Midbrain (tissue), 1 donor: ENCODE measurements at regions not wholly inside any gene's neighbourhood (a gene's known extent, or its start where the extent isn't known, plus 50 kb on each side); places are given as distances from the start of the nearest gene placed in this dataset.

Experiments
- DNase-seq: peaks from one replicate; lab custom pipeline; 2025; lab: John Stamatoyannopoulos, UW

DNA sequence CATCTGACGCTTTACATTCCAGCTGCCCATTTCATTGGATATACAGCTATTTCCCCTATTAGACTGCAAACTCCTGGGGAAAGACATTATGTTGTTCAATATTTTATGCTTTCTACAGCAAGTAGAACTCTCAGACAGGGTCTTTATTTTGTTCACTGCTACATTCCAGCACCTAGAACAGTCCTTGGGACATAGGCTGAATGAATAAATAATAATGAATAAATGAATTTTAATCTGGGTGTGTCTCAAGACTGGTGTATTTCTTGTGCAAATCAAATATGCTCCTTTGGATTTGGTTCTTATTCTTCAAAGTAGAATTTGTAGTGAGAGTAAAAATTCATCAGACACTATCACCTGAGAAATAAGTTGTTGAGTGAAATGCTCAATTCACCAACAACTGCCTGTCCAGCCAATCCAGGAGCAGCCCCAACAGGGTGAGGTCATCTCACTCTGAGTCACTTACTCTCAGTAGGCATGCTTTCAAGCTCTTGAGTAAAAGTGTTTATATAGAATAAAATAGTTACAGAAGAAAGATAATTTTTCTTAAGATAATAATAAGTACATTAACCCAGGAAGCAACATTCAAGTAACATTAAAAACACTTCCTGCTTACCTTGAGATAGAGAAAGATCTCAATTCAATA is 287.5 kb upstream of the NPVF start:
- no peak for DNase-seq

DNA sequence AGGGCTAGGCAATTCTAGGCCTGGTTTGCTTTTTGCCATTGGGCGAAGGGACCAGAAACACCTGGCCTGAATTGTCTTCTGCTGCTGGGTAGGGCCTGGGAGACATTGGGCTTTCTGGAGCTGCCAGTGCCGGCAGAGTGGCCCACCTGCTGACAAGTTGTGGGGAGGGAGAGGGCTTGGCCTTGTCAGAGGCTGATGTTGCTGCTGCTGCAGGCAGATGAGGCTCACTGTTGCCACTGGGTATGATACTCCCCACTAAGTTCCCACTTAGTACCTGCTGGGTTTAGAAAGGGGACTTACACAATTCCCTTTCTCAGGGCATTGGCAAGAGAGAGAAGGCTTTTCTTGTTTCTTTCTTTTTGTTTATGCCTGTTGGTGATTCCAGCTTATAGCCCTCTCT is 289.6 kb upstream of the NPVF start:
- DNase-seq = no peak

DNA sequence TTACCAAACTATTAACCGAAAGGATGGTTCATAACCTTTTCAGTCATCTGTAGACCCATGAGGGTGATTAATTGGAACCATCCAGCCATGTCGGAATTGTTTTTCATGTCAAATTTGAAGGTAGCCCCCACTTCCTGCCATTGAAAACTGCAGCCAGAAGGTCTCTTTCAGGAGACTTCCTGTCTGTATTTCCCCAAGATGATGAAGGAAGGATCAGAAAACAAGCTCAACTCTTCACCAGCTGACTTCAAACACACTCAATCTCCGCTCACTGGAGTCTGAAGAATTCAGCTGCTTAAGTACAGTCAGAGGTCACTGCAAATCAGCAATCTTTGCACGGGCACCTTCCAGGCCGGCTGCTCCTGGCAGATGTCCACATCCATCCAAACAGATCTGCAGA is 291.7 kb upstream of the NPVF start:
- no peak for DNase-seq

DNA sequence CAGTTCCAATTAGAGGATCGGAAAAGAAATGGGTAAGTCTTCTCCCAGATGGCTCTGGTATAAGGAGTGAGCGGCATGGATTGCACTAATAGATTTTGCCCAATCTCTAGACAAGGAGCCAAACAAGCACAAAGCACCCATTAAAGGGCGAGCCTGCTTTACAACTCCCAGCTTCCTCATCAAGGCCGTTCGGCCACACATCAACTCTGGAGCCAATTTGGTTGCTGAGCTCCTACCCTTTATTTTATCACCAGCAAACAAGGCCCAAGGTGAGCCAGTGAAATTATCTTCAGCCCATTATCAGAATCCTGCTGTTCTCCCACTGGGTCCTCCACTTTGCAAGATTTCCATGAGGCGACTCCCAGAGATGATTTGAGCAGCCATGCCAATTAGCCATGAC is 292.2 kb upstream of the NPVF start:
- DNase-seq = no peak

DNA sequence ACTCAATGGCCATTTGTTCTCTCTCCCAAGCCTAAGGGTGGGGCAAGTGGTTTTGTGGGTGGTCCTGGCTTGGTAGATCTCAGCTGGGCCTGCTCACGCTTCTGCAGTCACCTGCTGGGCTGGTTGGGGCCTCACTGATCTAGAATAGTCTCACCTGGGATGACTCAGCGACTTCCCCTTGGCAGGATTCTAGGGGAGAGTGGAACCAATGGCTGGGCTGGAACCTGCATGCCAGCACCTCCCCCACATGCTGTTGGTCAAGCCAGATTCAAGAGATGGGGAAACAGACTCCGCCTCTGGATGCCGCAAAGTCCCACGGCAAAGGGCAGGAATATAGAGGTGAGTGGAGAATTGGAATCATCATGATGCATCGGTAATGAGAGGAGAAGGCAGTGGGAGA is 292.9 kb upstream of the NPVF start:
- no peak for DNase-seq

DNA sequence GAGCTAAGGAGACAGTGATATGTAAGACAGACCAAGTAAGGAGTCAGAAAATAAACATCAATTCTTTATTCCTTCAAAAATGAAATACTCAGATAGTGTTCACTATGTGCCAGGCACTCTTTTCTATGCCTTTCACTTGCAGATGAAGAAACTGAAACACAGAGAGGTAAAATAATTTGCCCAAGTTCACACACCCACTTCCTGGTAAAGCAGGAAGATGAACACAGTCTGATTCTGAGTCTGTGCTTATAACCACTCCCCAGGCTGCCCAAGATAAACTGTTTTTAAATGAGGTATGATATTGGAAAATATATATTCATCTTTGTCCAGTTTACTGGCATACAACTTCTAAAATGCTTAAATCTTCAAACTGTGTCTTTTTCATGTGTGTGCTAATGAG is 294.4 kb upstream of the NPVF start:
- DNase-seq = no peak

DNA sequence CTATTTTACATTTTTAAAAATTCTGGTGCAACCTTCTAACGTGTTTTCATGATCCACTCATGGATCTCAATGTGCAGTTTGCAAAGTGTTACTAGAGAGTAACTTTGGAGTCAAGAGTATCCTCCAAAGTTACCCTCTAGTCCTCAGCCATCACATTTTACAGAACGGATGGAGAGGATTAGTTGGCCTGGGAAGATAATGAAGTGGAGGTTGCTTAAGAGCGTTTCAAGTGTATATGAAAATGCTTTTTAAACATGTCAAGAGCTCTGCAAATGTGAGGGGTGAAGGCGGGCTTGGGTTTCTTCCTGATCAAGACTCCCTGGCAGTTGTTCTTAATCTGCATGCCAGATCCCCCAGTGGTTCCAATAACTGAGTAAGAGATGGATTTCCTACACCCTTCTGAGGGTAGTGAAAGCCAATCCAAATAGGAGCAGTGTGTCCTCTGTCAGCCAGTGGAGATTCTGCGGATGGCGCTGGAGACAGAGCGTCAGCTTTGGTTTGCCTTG is 299.4 kb upstream of the NPVF start:
- no peak for DNase-seq

DNA sequence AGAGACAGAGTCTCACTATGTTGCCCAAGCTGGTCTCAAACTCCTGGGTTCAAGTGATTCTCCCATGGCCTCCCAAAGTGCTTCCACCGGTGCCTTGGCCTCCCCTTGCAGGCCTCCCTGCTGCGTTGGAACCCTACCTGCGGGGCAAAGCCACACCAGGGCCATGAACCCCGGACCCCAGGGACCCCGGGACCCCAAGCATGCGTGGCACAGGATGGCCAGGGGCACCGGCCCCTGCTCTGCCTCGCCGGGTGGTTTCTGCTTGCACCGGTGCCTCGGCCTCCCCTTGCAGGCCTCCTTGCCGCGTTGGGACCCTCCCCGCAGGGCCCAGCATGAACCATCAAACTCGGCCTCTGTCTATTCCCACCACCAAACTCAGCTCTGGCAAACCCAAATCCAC is 301.0 kb upstream of the NPVF start:
- no peak for DNase-seq

DNA sequence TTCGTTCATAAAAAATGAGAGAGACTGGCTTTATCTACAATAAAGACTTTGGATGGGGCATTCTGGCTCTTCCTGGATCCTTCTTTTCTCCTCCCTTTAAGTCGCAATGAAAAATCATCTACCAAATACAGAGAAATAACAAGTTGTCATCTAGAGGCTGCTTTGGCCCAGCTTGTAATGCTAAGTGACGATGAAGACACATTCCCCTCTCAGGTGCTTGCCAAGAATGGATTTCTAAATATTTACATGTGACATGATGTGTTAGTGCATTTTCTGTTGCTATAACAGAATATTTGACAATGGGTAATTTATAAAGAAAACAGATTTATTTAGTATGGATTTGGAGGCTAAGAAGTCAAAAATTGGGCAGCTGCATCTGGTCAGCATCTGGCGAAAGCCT is 308.6 kb upstream of the NPVF start:
- DNase-seq = no peak

DNA sequence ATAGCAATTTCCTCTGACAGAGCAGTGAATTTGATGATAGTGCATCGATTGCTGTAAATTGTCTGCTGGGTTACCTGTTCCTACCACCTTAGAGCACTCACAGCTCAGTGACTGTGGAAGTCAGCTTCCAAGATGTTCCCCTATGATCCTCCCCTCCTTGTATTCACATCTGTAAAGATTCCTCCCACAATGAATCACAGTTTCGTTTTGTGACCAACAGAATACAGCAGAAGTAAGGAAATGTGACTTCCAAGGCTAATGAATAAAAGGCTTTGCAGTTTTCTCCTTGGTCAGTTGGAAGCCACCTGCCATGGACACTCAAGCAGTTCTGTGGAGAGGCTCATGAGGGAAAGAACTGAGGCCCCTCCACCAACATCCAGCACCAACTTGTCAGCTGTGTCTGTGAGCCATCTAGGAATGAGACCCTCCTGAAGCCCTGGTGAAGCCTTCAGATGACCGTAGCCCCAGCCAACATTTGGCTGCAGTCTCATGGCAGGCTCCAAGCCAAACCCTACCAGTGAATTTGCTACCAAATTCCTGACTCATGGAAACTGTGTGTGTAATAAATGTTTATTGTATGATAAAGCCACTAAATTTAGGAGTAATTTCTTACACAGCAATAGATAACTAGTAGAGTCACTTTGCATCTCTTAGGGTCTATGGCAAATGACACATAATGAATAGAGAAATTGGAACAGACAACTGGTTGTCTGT is 309.5 kb upstream of the NPVF start:
- DNase-seq = no peak

DNA sequence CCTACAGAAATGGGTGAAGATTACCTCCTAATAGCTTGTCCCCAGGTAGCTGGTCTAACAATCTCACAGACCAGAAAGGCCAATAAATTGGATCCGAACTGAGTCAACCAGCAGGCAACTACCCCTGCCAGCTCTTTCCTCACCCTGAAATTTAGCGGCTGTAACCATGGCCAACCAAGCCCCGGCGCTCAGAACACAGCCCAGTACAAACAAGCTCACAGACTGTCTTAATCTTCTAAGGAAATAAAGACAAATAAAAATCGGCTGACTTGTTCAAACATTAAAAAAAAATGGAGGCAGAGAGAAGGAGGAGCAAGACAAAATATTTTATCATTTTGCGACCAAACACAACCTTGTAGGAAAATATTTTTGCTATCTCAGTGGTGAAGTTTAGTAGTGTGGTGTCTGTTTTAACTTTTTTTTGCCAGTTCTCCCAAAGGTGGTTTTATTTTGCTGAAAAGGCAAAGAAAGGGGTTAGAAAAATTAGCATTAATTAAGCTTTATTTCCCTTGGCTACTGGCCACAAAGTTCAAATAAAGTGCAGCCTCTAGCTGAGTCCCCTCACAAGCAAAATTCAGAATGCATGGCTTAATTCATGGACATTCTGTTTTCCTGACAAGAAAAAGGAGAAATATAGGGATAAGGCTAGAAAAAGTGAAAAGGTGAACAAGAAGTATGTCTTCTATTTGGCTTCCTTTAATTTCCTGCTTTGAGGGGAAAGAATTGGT is 313.0 kb upstream of the NPVF start:
- no peak for DNase-seq

DNA sequence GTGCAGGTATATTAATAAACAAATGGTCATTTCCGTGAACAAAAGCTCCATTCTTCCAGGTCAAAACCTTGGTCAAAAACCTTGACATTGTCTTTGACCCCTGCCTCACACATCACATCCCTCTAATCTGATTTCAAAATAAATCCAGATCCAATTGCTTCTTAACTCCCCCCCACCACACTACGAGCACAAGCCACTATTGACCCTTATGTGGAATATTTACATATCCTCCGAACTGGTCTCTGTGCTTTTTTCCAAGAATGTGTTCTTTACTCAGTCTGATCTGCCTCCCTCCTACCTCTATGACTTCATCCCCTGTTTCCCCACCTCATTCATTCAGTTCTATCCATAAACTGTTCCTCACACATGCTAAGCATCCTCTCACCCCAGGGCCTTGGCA is 313.6 kb upstream of the NPVF start:
- DNase-seq = no peak

DNA sequence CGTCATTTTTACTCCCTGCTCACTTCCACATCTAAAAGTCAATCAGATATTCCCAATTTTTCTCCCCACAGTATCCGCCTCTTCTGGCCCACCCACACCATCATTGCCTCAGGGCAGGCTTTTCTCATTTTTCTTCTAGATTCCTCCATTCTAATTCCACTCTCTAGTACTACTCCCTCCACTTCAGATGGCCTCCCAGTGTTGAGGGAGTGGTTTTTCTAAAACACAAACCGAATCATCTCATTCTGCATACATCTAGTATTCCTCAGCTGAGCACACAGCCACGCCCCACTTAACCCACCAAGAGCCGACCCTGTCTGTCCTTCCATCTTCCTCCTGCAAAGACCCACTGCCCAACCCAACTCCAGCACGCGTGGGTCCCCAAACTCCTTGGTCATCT is 314.9 kb upstream of the NPVF start:
- DNase-seq = no peak

DNA sequence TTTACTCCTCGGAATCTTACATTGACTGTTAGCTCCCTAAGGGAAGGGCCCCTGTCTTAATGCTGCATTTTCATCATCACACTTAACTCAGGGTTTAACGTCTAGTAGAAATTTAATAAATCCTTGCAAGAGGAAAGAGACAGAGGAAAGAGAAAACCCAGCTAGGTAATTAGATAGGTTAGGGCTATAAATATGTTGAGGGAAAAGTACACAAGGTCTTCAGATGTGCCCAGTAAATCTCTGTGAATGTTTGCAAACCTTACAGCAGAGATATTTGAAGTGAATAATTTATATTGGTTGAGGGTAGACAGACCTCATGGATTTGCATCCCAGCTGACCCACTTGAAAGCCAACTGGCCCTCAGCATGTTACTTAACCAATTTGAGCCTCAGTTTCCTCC is 315.5 kb upstream of the NPVF start:
- DNase-seq = no peak

DNA sequence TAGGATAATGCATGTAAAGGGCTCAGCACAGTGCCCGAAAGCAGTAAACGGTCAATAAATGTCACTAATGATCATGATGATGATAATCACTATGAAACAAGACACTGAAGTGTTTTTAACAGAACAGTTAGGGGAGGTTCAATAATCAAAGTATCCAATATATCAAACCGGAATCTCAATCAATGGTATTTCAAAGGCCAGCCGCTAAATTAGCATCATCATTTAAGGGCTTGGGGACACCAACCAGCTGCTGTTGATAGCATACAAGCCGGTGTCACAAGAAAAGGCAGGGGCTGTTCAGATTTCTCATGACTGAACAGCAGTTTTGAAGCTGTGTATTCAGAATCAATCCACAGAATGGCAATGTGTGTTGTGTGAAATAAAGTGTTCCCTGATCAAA is 316.0 kb upstream of the NPVF start:
- DNase-seq = no peak

DNA sequence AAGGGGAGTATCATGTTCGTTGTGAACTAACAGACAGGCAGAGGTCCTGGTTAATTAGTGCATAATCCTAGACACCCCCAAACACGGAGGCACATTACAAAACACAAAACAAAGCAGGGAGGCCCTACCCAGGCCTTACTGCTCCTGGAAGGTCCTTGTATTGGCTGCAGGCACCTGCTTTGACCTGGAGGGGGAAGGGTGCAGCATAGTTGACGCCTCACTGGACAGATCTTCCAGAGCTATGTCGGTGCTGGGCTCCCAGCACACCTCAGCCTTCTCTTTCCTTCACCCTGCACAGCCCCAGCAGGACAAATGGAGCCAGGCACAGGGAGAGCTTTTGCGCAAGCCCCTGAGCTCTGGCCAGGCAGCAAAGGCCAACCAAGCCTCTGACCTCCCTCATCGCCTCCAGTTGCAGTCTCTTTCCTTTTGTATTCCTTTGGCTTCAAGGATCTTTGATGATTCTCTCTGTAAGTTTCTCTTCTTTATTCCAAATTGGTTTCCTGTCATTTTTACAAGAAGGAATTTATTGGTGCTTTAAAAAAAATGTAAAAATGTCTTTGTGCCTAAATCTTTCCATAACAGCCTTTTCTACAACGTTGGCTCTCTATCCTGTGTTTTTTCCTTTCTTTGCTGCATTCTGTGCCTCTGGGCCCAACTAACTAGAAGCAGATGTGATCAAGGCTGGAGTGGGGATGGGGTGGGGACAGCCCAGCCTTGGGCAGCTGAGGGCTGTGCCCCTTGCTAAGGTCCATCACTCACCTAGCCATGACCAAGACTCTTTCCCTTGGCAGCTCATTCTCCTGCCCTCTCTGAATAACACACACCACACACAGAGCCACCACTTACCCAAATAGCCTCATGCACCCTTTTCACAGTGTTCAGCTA is 317.1 kb upstream of the NPVF start:
- DNase-seq = no peak

DNA sequence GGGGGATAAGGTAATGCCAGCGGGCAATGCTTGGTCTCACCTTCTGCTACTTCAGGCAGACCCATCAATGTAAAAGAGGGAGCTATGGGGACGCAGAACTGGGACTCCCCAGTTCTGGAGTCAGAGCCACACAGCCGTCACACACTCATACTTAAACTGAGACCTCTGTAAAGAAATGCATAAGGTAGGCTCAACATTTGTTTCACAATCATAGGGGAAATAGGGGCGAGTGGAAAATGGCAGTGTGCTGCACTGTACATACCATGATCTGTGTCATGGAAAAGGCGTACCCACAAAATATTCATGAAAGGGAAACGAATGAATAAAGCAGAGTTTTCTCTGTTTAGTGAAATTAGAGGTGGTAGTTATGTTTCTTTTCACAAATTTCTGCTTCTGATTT is 318.0 kb upstream of the NPVF start:
- DNase-seq = no peak

DNA sequence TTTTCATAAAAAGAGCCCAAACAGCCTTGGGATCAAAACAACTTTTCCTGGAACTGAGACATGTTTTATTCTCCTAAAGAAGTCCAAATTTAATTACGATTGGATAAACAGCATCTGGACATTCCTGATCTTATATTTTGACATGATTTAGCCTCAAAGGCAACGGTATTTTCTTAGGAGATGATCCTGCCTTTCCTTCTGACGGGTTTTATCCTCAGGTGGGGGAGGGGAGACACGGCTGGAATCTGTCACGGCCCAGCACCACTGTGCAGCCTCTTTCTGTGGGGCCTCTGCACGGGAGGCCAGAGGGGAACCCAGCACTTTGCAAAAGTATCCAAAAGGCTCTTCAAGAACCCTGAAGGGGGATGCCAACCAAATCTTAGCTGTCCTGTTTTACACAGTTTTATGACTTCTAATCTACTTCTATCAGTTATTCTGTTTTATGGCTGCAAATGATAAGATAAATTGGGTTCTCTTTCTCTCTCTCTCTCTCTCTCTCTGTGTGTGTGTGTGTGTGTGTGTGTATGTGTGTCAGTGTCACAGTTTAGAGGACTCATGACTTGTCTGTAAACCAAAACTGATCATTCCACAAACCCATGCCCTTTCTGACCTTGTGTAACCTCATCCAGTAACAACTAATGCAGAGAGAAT is 321.1 kb upstream of the NPVF start:
- no peak for DNase-seq

DNA sequence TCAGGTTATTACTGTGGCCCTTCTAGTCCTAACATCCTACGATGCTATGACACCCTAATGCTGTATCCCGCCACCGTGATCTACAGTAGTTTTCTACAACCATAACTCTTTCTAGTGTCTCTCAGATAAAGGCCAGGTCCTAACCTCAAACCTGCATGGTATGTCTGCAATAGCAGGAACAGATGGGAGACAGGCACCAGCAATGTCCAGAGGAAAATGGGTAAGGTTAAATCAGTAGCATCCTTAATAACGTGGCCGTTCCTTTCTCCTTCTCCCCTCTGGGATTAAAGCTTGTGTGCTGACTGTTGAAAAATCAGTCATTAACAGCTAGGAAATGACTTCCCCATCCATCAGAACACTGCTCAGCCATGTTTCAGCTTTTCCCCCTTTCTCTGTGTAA is 321.9 kb upstream of the NPVF start:
- no peak for DNase-seq

DNA sequence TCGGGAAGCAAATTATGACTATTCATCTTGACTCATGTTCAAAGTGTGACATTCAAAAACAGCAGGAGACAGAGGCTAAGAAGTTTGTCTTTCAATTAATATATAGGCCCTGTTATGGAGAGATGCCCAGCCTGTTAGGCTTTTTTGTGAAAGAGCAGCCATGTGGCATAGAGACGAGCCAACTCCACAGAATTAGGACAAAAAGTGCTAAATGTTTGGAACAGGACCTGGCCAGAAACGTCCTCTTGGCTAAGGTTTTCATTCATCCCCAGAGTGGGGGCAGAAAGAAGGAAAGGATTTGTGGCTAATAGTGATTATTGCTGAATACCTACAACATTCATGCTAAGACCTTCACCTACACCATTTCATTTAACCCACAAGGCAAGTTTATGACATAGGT is 324.7 kb upstream of the NPVF start:
- peak; percentile 42 for DNase-seq

DNA sequence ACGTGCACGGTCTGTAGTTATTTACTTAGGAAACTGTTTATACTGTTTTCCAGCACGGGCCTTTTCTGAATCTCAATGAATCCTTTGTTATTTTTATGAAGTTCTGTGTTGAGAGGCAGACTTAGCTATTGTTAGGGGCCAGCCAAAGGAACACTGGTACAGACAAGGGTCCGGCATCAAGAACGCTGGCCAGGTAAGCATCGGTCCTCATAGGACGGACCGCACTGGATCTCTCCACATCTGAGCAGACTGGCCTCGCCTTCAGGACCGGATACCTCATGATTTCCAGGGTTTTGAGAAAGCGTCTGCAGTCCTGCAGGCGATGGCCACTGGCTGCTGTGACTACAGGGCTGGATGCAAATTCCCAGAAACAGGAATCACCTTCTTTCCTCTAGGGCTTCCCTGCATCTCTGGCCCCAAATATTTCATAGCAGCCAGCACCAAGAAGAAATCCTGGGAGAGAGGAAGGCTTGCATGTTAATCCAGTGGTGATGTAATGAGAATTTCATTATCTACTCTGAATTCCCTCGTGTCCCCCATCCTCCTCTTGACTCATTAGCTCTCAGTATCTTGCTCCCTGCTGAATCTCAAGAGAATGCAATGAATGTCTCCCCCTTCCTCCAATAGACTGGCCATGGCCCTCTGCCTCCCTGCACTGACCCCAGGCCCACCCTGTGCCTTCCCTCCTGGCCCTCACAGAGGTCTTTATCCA is 325.4 kb upstream of the NPVF start:
- DNase-seq = no peak
